Neuronal stem cell (in vitro differentiated cells): ENCODE measurements at regions not wholly inside any gene's neighbourhood (a gene's known extent, or its start where the extent isn't known, plus 50 kb on each side); places are given as distances from the start of the nearest gene placed in this dataset.

Source experiments
- DNase-seq: peaks from one replicate; pipeline ENCODE4 v3.0.0-alpha.2; 2013; ENCODE audit warnings: low spot score
- H2AFZ ChIP-seq: one replicate; pipeline ENCODE4 v1.6.1; 2013; ENCODE audit warnings: mild to moderate bottlenecking, low read length, inconsistent platforms
- H2AK5ac ChIP-seq: 2 replicates; pipeline ENCODE4 v1.6.1; 2013; ENCODE audit warnings: low read depth, mild to moderate bottlenecking, inconsistent platforms, low read length, moderate library complexity, mixed read lengths
- H2BK120ac ChIP-seq: 2 replicates; pipeline ENCODE4 v1.6.1; 2013; ENCODE audit warnings: low read depth, mild to moderate bottlenecking, inconsistent platforms, low read length, moderate library complexity, mixed read lengths
- H2BK12ac ChIP-seq: one replicate; pipeline ENCODE4 v1.6.1; 2013; ENCODE audit warnings: low read length, inconsistent platforms
- H2BK15ac ChIP-seq: 2 replicates; pipeline ENCODE4 v1.6.1; 2013; ENCODE audit warnings: mild to moderate bottlenecking, low read length, inconsistent platforms, mixed read lengths
- H2BK5ac ChIP-seq: one replicate; pipeline ENCODE4 v1.6.1; 2013; ENCODE audit warnings: inconsistent platforms, mild to moderate bottlenecking, low read length, moderate library complexity
- H3K14ac ChIP-seq: one replicate; pipeline ENCODE4 v1.6.1; 2013; ENCODE audit warnings: low read length, inconsistent platforms
- H3K18ac ChIP-seq: 2 replicates; pipeline ENCODE4 v1.6.1; 2013; ENCODE audit warnings: low read length, inconsistent platforms
- H3K23ac ChIP-seq: 2 replicates; pipeline ENCODE4 v1.6.1; 2013; ENCODE audit warnings: low read depth, mild to moderate bottlenecking, mixed read lengths, low read length, inconsistent platforms; ENCODE audit not compliant: poor library complexity
- H3K27ac ChIP-seq: replicated peaks from 3 replicates; pipeline ENCODE4 v1.5.1; 2013; ENCODE audit warnings: low read length, inconsistent platforms
- H3K27me3 ChIP-seq, 3 experiments: 2 replicates each; pipeline ENCODE4 v1.6.1; 2013; ENCODE audit warnings: low read length in 3 of 3, mild to moderate bottlenecking in 2 of 3, inconsistent platforms in 1 of 3, low read depth in 1 of 3, mixed read lengths in 1 of 3, moderate library complexity in 1 of 3; ENCODE audit not compliant: control insufficient read depth in 3 of 3, insufficient read depth in 3 of 3
- H3K36me3 ChIP-seq, 2 donors: replicated peaks in 1 of 2; 2 replicates each; pipeline ENCODE4 v1.6.1; 2013; ENCODE audit warnings: low read length in 2 of 2; ENCODE audit not compliant: control insufficient read depth in 2 of 2, insufficient read depth in 2 of 2
- H3K4ac ChIP-seq: 2 replicates; pipeline ENCODE4 v1.6.1; 2013; ENCODE audit warnings: inconsistent platforms, mild to moderate bottlenecking, low read length, moderate library complexity
- H3K4me1 ChIP-seq, 2 donors: 1 replicate in 1 of 2; 2 replicates in 1 of 2; pipeline ENCODE4 v1.6.1; 2013; ENCODE audit warnings: low read length in 2 of 2, low read depth in 1 of 2; ENCODE audit not compliant: control insufficient read depth in 2 of 2, insufficient read depth in 1 of 2
- H3K4me2 ChIP-seq: one replicate; pipeline ENCODE4 v1.6.1; 2013; ENCODE audit warnings: mild to moderate bottlenecking, low read length, inconsistent platforms; ENCODE audit not compliant: insufficient read depth, poor library complexity, severe bottlenecking
- H3K4me3 ChIP-seq, 2 donors: 2 replicates each; pipeline ENCODE4 v1.5.1; 2013; ENCODE audit warnings: low read length in 2 of 2, mild to moderate bottlenecking in 2 of 2, inconsistent platforms in 1 of 2, moderate library complexity in 1 of 2
- H3K79me1 ChIP-seq: one replicate; pipeline ENCODE4 v1.6.1; 2013; ENCODE audit warnings: low read depth, mild to moderate bottlenecking, inconsistent platforms, low read length, moderate library complexity
- H3K9ac ChIP-seq: one replicate; pipeline ENCODE4 v1.6.1; 2013; ENCODE audit warnings: mild to moderate bottlenecking, low read depth, low read length, inconsistent platforms; ENCODE audit not compliant: poor library complexity
- H3K9me3 ChIP-seq, 2 donors: replicated peaks in 1 of 2; 2 replicates each; pipeline versions ENCODE3 to v1.6.1; 2013; ENCODE audit warnings: low read length in 2 of 2, mild to moderate bottlenecking in 2 of 2, inconsistent platforms in 1 of 2, low read depth in 1 of 2, mixed read lengths in 1 of 2, moderate library complexity in 1 of 2; ENCODE audit not compliant: control insufficient read depth in 2 of 2, insufficient read depth in 1 of 2
- H4K8ac ChIP-seq: one replicate; pipeline ENCODE4 v1.6.1; 2013; ENCODE audit warnings: low read depth, mild to moderate bottlenecking, inconsistent platforms, low read length, moderate library complexity
- H4K91ac ChIP-seq: one replicate; pipeline ENCODE4 v1.6.1; 2013; ENCODE audit warnings: low read length, low read depth, mild to moderate bottlenecking, inconsistent platforms; ENCODE audit not compliant: poor library complexity
- WGBS, 2 donors: extraction: QIAGEN DNeasy Blood & Tissue Kit; methylation state at CpG; one replicate each; pipeline ENCODE4 v1.1.7; 2013; ENCODE audit warnings: missing lambda C conversion rate in 2 of 2, mixed read lengths in 1 of 2; ENCODE audit not compliant: insufficient read length in 2 of 2, insufficient replicate concordance in 1 of 2; ENCODE audit errors: extremely low coverage in 2 of 2; 5-methylcytosine and 5-hydroxymethylcytosine counted together

DNA sequence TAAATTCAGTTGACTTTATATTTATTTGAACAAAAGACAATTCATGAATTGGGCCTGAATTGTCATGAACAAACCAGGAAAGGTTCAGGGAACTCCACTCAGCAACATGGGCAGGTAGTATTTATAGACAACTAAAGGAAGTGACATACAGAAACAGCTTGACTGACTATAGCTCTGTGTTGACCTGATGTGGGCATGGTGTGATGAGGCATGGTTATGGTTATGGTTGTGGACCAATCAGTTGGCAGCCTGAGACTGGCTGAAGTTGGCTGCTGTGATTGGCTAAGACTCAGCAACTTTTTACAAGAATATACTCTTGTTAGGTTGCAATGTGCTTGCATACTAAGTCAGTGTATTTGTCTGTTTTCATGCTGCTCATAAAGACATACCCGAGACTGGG lies 108.4 kb downstream of the HS3ST3B1 start:
- Histone ChIP-seq H3K4me1 (no peaks in the 10 kb centered on the region), H3K9ac (no peak overlapping the region), H3K27ac (no peak overlapping the region), H3K14ac (no peak overlapping the region), H3K9me3 (peaks cover 0 to 8% of the 10 kb centered on the region in 2 donors), H2AFZ (no peak overlapping the region), H2BK15ac (no peak overlapping the region), H3K23ac (no peak overlapping the region), H3K4me2 (no peak overlapping the region), H2AK5ac (no peak overlapping the region), H3K18ac (no peak overlapping the region), H3K27me3 (no peaks in the 10 kb centered on the region), H3K4ac (no peak overlapping the region), H3K36me3 (no peaks in the 10 kb centered on the region), H2BK5ac (no peak overlapping the region), H2BK120ac (no peak overlapping the region), H3K4me3 (no peak overlapping the region), H4K8ac (no peak overlapping the region), H3K79me1 (no peaks in the 10 kb centered on the region), H4K91ac (no peak overlapping the region), H2BK12ac (no peak overlapping the region)
- no peak for DNase-seq
- WGBS, 2 donors: no CpG with 5 or more reads among the region's 1 CpG

GRCh38 chr17:14407541-14407940 lies 106.7 kb downstream of the HS3ST3B1 start:
- Histone ChIP-seq H3K27ac (no peak overlapping the region), H3K4me3 (no peak overlapping the region), H3K4me1 (no peaks in the 10 kb centered on the region), H3K9me3 (peaks cover 0 to 10% of the 10 kb centered on the region in 2 donors), H2BK120ac (no peak overlapping the region), H2AK5ac (no peak overlapping the region), H2BK12ac (no peak overlapping the region), H3K14ac (no peak overlapping the region), H4K8ac (no peak overlapping the region), H2BK5ac (no peak overlapping the region), H3K9ac (no peak overlapping the region), H2AFZ (no peak overlapping the region), H3K4ac (no peak overlapping the region), H3K23ac (no peak overlapping the region), H3K18ac (no peak overlapping the region), H3K27me3 (no peaks in the 10 kb centered on the region), H2BK15ac (no peak overlapping the region), H3K36me3 (no peaks in the 10 kb centered on the region), H4K91ac (no peak overlapping the region), H3K4me2 (no peak overlapping the region), H3K79me1 (no peaks in the 10 kb centered on the region)
- no CpG with 5 or more reads among the region's 2 CpGs for WGBS, 2 donors
- no peak for DNase-seq

- no peaks in the 10 kb centered on the region for H3K79me1 ChIP-seq
Observed at GRCh38 chr17:14405189-14405588, 104.3 kb downstream of the HS3ST3B1 start.

More at GRCh38 chr17:14405189-14405588, 104.3 kb downstream of the HS3ST3B1 start:
- Histone ChIP-seq H3K4me1 (no peaks in the 10 kb centered on the region), H3K9ac (no peak overlapping the region), H3K36me3 (no peaks in the 10 kb centered on the region), H3K18ac (no peak overlapping the region), H3K27ac (no peak overlapping the region), H4K91ac (no peak overlapping the region), H2BK15ac (no peak overlapping the region), H3K4me3 (no peak overlapping the region), H4K8ac (no peak overlapping the region), H3K4me2 (no peak overlapping the region), H3K23ac (no peak overlapping the region), H2BK12ac (no peak overlapping the region), H2BK120ac (no peak overlapping the region), H3K14ac (no peak overlapping the region), H2AK5ac (no peak overlapping the region), H3K4ac (no peak overlapping the region), H3K27me3 (no peaks in the 10 kb centered on the region), H2AFZ (no peak overlapping the region), H3K9me3 (peaks cover 0 to 12% of the 10 kb centered on the region in 2 donors), H2BK5ac (no peak overlapping the region)
- no CpG with 5 or more reads among the region's 4 CpGs for WGBS, 2 donors
- no peak for DNase-seq
